Right atrium auricular region (tissue), 2 donors: ENCODE measurements at regions not wholly inside any gene's neighbourhood (a gene's known extent, or its start where the extent isn't known, plus 50 kb on each side); places are given as distances from the start of the nearest gene placed in this dataset.

Experiments used
- DNase-seq: peaks from one replicate; pipeline ENCODE4 v3.0.0-alpha.2; 2019; ENCODE audit warnings: low spot score
- H3K27ac ChIP-seq, 2 donors: fragments of 200-600 bp; sonication (generic); 1 replicate in 1 of 2; 2 replicates in 1 of 2; pipeline ENCODE4 v1.5.1; 2016 to 2019
- H3K27me3 ChIP-seq, 2 donors: fragments of 200-600 bp; sonication (generic); one replicate each; pipeline versions ENCODE4 v1.5.1 to v1.6.0; 2017 to 2019
- H3K36me3 ChIP-seq: fragments of 200-600 bp; sonication (generic); one replicate; pipeline ENCODE4 v1.5.1; 2016
- H3K4me1 ChIP-seq, 2 donors: fragments of 200-600 bp; sonication (generic); one replicate each; pipeline versions ENCODE4 v1.5.1 to v1.6.0; 2017 to 2019
- H3K4me3 ChIP-seq, 2 donors: fragments of 200-600 bp; sonication (generic); 1 replicate in 1 of 2; 2 replicates in 1 of 2; pipeline ENCODE4 v1.5.1; 2017 to 2019; ENCODE audit warnings: mild to moderate bottlenecking in 1 of 2, moderate library complexity in 1 of 2
- H3K9me3 ChIP-seq, 2 donors: fragments of 200-600 bp; sonication (generic); one replicate each; pipeline ENCODE4 v1.5.1; 2019
- CTCF ChIP-seq, 2 donors: fragments of 200-600 bp; sonication (generic); IDR thresholded peaks; one replicate each; pipeline ENCODE4 v1.5.1; 2019; ENCODE audit warnings: antibody characterized with exemption in 2 of 2

- no peak overlapping the region for H3K27ac ChIP-seq
- no peak overlapping the region for H3K4me3 ChIP-seq
- H3K9me3 ChIP-seq: peaks cover 0 to 9% of the 10 kb centered on the region in 2 donors
- TF ChIP-seq CTCF (IDR thresholded peaks at IDR 0.05): peak; percentile 78 to 87
- H3K27me3 ChIP-seq: no peaks in the 10 kb centered on the region
- H3K36me3 ChIP-seq: no peaks in the 10 kb centered on the region
- no peak for DNase-seq
- H3K4me1 ChIP-seq: no peaks in the 10 kb centered on the region
These were observed 113.7 kb upstream of the SLC35F3 start for GRCh38 chr1:233790662-233791371.

GRCh38 chr1:233791372-233791703 lies 113.1 kb upstream of the SLC35F3 start:
- no peak for DNase-seq
- Histone ChIP-seq H3K9me3 (peaks cover 0 to 9% of the 10 kb centered on the region in 2 donors), H3K36me3 (no peaks in the 10 kb centered on the region), H3K27ac (no peak overlapping the region), H3K27me3 (no peaks in the 10 kb centered on the region), H3K4me3 (no peak overlapping the region), H3K4me1 (no peaks in the 10 kb centered on the region)
- peak in 1 of 2 donors; percentile 2 for TF ChIP-seq CTCF (IDR thresholded peaks at IDR 0.05)

- Histone ChIP-seq H3K4me1 (no peaks in the 10 kb centered on the region), H3K27me3 (no peaks in the 10 kb centered on the region), H3K4me3 (no peak overlapping the region), H3K9me3 (peaks cover 0 to 9% of the 10 kb centered on the region in 2 donors), H3K27ac (no peak overlapping the region), H3K36me3 (no peaks in the 10 kb centered on the region)
- no peak for DNase-seq
- no peak for TF ChIP-seq CTCF (IDR thresholded peaks at IDR 0.05)
These were observed 112.8 kb upstream of the SLC35F3 start for GRCh38 chr1:233791721-233792120.

DNA sequence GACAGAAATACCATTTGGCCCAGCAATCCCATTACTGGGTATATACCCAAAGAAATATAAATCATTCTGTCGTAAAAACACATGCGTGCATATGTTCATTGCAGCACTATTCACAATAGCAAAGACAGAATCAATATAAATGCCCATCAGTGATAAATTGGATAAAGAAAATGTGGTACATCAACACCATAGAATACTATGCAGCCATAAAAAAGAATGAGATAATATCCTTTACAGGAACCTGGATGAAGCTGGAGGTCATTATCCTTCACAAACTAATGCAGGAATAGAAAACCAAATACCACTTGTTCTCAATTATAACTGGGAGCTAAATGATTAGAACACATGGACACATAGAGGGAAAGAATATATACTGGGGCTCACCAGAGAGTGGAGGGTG lies 109.6 kb upstream of the SLC35F3 start:
- Histone ChIP-seq H3K4me3 (no peak overlapping the region), H3K27me3 (no peaks in the 10 kb centered on the region), H3K36me3 (no peaks in the 10 kb centered on the region), H3K4me1 (no peaks in the 10 kb centered on the region), H3K27ac (no peak overlapping the region), H3K9me3 (peaks cover 0 to 18% of the 10 kb centered on the region in 2 donors)
- DNase-seq: no peak
- no peak for TF ChIP-seq CTCF (IDR thresholded peaks at IDR 0.05)

DNA sequence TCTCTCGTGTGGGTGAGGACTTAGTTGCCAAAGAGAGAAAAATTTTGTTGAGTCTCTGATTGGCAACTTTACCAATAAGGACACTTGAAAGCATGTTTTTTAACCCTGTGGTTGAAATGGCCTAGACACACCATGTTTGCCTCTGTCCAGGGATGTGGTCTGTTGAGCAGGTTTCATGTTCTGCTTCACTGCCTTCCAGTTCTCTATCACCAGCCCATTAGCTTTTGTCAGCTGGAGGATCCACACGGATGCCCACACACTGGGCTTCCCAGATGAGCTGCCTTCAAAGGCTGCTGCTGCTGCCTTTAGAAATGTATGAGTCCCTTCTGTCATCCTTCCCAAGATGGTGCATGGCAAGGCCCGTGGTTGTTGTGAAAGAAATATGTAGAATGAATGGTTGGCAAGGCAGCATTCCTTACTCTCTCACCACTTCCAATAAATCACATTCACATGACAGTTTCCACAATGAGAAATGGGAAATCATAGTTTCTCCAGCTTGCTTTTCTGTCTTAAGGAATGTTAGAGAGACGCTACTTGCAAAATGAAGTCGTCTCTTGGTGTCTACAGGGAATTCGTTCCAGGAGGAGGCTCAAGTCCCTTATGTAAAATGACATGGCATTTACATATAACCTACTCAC lies 108.2 kb upstream of the SLC35F3 start:
- DNase-seq: no peak
- peaks cover 0 to 18% of the 10 kb centered on the region in 2 donors for H3K9me3 ChIP-seq
- H3K4me1 ChIP-seq: no peaks in the 10 kb centered on the region
- no peaks in the 10 kb centered on the region for H3K36me3 ChIP-seq
- TF ChIP-seq CTCF (IDR thresholded peaks at IDR 0.05): no peak
- no peaks in the 10 kb centered on the region for H3K27me3 ChIP-seq
- no peak overlapping the region for H3K4me3 ChIP-seq
- no peak overlapping the region for H3K27ac ChIP-seq
